ENCODE measurements at regions not wholly inside any gene's neighbourhood (a gene's known extent, or its start where the extent isn't known, plus 50 kb on each side); places are given as distances from the start of the nearest gene placed in this dataset.

GRCh38 chr9:11159318-11159862, 546.6 kb upstream of the PTPRD start:
- TF ChIP-seq YY1 (IDR thresholded peaks at IDR 0.05; ENCODE audit: insufficient read depth, insufficient read length), result no peak
- TF ChIP-seq ZNF274 (IDR thresholded peaks at IDR 0.05; ENCODE audit: low read depth, low read length), result no peak
- TF ChIP-seq SUZ12 (IDR thresholded peaks at IDR 0.05; ENCODE audit: extremely low read depth, insufficient read depth, insufficient read length), result no peak
